ENCODE measurements at regions not wholly inside any gene's neighbourhood (a gene's known extent, or its start where the extent isn't known, plus 50 kb on each side); places are given as distances from the start of the nearest gene placed in this dataset.

GRCh38 chr3:30464381-30464780 is 142.0 kb upstream of the TGFBR2 start:
- TF ChIP-seq POLR2AphosphoS5 (IDR thresholded peaks at IDR 0.05; ENCODE audit: low read depth) (no peak), CTCF (conservative IDR thresholded peaks at IDR 0.05; ENCODE audit: low read depth in 2 of 2) (no peak), EZH2 (IDR thresholded peaks at IDR 0.05; ENCODE audit: low read depth, unreplicated experiment) (no peak), CREB1 (CRISPR knock-in tag; IDR thresholded peaks at IDR 0.05; ENCODE audit: low read depth) (no peak), JUNB (IDR thresholded peaks at IDR 0.05; ENCODE audit: unreplicated experiment) (no peak), EZH2phosphoT487 (IDR thresholded peaks at IDR 0.05; ENCODE audit: unreplicated experiment) (no peak)

Measured in GM23338 (cell line).